ENCODE measurements at regions not wholly inside any gene's neighbourhood (a gene's known extent, or its start where the extent isn't known, plus 50 kb on each side); places are given as distances from the start of the nearest gene placed in this dataset.

GRCh38 chr14:81638656-81639280 is 105.1 kb upstream of the SEL1L start (continued):
- TF ChIP-seq ZNF462 (CRISPR knock-in tag; IDR thresholded peaks at IDR 0.05) (no peak), POLR2AphosphoS5 (IDR thresholded peaks at IDR 0.05; ENCODE audit: low read depth) (no peak)

- DNase-seq (ENCODE audit: low spot score) (no peak), ATAC-seq (no peak)
- Histone ChIP-seq H3K36me3 (ENCODE audit: insufficient read depth) (no peaks in the 10 kb centered on the region), H3K27ac (ENCODE audit: low read depth) (no peak overlapping the region), H2AFZ (no peak overlapping the region), H3K79me2 (replicated peaks; ENCODE audit: insufficient read depth) (no peaks in the 10 kb centered on the region), H3K4me1 (ENCODE audit: insufficient read depth) (peaks cover 18% of the 10 kb centered on the region), H3K4me3 (no peak overlapping the region), H3K9me2 (ENCODE audit: insufficient read depth) (peaks cover 9% of the 10 kb centered on the region; the same call in 1 of the 2 replicates), H3F3A (replicated peaks; ENCODE audit: low read depth) (no peaks in the 10 kb centered on the region), H4K20me1 (replicated peaks; ENCODE audit: insufficient read depth) (no peaks in the 10 kb centered on the region), H3K4me2 (no peak overlapping the region), H3K27me3 (ENCODE audit: insufficient read depth) (no peaks in the 10 kb centered on the region)
- Mint-ChIP-seq H3K4me3 (no peak overlapping the region), H3K36me3 (ENCODE audit: low read depth) (no peaks in the 10 kb centered on the region), H3K9me3 (peaks cover 23% of the 10 kb centered on the region), H3K27ac (no peak overlapping the region), H3K27me3 (ENCODE audit: insufficient read depth, low read depth, poor library complexity) (no peaks in the 10 kb centered on the region), H3K4me1 (peaks cover 11% of the 10 kb centered on the region)
- TF ChIP-seq POLR2AphosphoS5 (IDR thresholded peaks at IDR 0.05; ENCODE audit: low read depth) (no peak), REST (IDR thresholded peaks at IDR 0.05; ENCODE audit: unreplicated experiment) (no peak), NANOG (IDR thresholded peaks at IDR 0.05; ENCODE audit: borderline replicate concordance) (no peak), JUNB (IDR thresholded peaks at IDR 0.05; ENCODE audit: unreplicated experiment) (no peak), ZNF462 (CRISPR knock-in tag; IDR thresholded peaks at IDR 0.05) (no peak)
These were observed 120.0 kb upstream of the SEL1L start for GRCh38 chr14:81653626-81654025.

Measured in GM23338 (cell line).